Endodermal cell (in vitro differentiated cells): ENCODE measurements at regions not wholly inside any gene's neighbourhood (a gene's known extent, or its start where the extent isn't known, plus 50 kb on each side); places are given as distances from the start of the nearest gene placed in this dataset.
A peak's percentile ranks its signal among the peaks of the same experiment; 100 is the strongest.

ENCODE experiments used
- DNase-seq: peaks from one replicate; pipeline ENCODE4 v3.0.0-alpha.2; 2017
- H3K27ac ChIP-seq: 2 replicates; pipeline ENCODE4 v1.5.1; 2013; ENCODE audit warnings: mild to moderate bottlenecking, low read depth, low read length, moderate library complexity
- H3K27me3 ChIP-seq: 2 replicates; pipeline ENCODE4 v1.6.1; 2013; ENCODE audit warnings: mild to moderate bottlenecking, low read length, moderate library complexity; ENCODE audit not compliant: insufficient read depth, control insufficient read depth, poor library complexity, severe bottlenecking
- H3K36me3 ChIP-seq: 2 replicates; pipeline ENCODE4 v1.7.0; 2013; ENCODE audit warnings: mild to moderate bottlenecking, low read length, moderate library complexity; ENCODE audit not compliant: control insufficient read depth, insufficient read depth
- H3K4me1 ChIP-seq: one replicate; pipeline ENCODE4 v1.7.0; 2013; ENCODE audit warnings: low read length; ENCODE audit not compliant: control insufficient read depth, insufficient read depth
- H3K4me3 ChIP-seq: 2 replicates; pipeline ENCODE4 v1.5.1; 2013; ENCODE audit warnings: mild to moderate bottlenecking, low read length, moderate library complexity
- H3K9ac ChIP-seq: 2 replicates; pipeline ENCODE4 v1.6.1; 2013; ENCODE audit warnings: mild to moderate bottlenecking, low read length, moderate library complexity; ENCODE audit not compliant: poor library complexity, severe bottlenecking; ENCODE audit errors: extremely low read depth
- H3K9me3 ChIP-seq: 2 replicates; pipeline ENCODE4 v1.6.1; 2013; ENCODE audit warnings: mild to moderate bottlenecking, low read length, moderate library complexity; ENCODE audit not compliant: control insufficient read depth
- H3K27ac Mint-ChIP-seq: 2 replicates; pipeline ENCODE4 v1.8.0; 2020; ENCODE audit warnings: mixed read lengths
- H3K27me3 Mint-ChIP-seq: 2 replicates; pipeline ENCODE4 v1.8.0; 2021; ENCODE audit warnings: mild to moderate bottlenecking, mixed read lengths; ENCODE audit not compliant: insufficient read depth
- H3K36me3 Mint-ChIP-seq: 2 replicates; pipeline ENCODE4 v1.8.0; 2020; ENCODE audit warnings: low read depth, mixed read lengths
- H3K4me1 Mint-ChIP-seq: 2 replicates; pipeline ENCODE4 v1.8.0; 2020; ENCODE audit warnings: mixed read lengths
- H3K4me3 Mint-ChIP-seq: 2 replicates; pipeline ENCODE4 v1.8.0; 2020; ENCODE audit warnings: mild to moderate bottlenecking, moderate library complexity, mixed read lengths
- H3K9me3 Mint-ChIP-seq: 2 replicates; pipeline ENCODE4 v1.8.0; 2020; ENCODE audit warnings: mild to moderate bottlenecking, mixed read lengths
- CTCF ChIP-seq: fragments of 200-600 bp; sonication (generic); conservative IDR thresholded peaks from 2 replicates; pipeline ENCODE4 v1.5.0; 2021; ENCODE audit warnings: antibody characterized with exemption, mild to moderate bottlenecking
- WGBS, 2 experiments: methylation state at CpG; one replicate each; pipeline versions ENCODE4 v1.1.5 to v1.1.7; 2013; ENCODE audit warnings: missing lambda C conversion rate in 2 of 2, mixed read lengths in 1 of 2; ENCODE audit not compliant: insufficient coverage in 1 of 2, insufficient read length in 1 of 2; 5-methylcytosine and 5-hydroxymethylcytosine counted together

- Mint-ChIP-seq H3K27me3 (no peaks in the 10 kb centered on the region), H3K36me3 (peaks cover 13% of the 10 kb centered on the region), H3K9me3 (peaks cover 23% of the 10 kb centered on the region), H3K4me1 (peaks cover 32% of the 10 kb centered on the region), H3K4me3 (no peak overlapping the region), H3K27ac (peak overlapping the region; percentile 70)
- H3K4me3 ChIP-seq = peak overlapping the region; percentile 51
- H3K4me1 ChIP-seq = peaks cover 4% of the 10 kb centered on the region
- no peaks in the 10 kb centered on the region for H3K36me3 ChIP-seq
- 96% methylated on average over 4 to 5 of the region's 5 CpGs for WGBS, 2 experiments
- no peak overlapping the region for H3K27ac ChIP-seq
- no peak for DNase-seq
- H3K9me3 ChIP-seq = peaks cover 45% of the 10 kb centered on the region
- no peak overlapping the region for H3K9ac ChIP-seq
- no peaks in the 10 kb centered on the region for H3K27me3 ChIP-seq
- no peak for TF ChIP-seq CTCF
These were observed 82.1 kb downstream of the ADRA2C start for GRCh38 chr4:3848323-3848722.

GRCh38 chr4:3849140-3849539, 83.0 kb downstream of the ADRA2C start:
- no peak overlapping the region for H3K27ac Mint-ChIP-seq

GRCh38 chr4:3850128-3850527, 83.9 kb downstream of the ADRA2C start:
- no peak overlapping the region for H3K27ac ChIP-seq
- WGBS, 2 experiments = 80 to 89% methylated on average over 1 of the region's 1 CpG
- no peak for DNase-seq
- H3K9me3 ChIP-seq = peaks cover 42% of the 10 kb centered on the region
- no peaks in the 10 kb centered on the region for H3K36me3 ChIP-seq
- no peak for TF ChIP-seq CTCF
- Mint-ChIP-seq H3K27me3 (peaks cover 5% of the 10 kb centered on the region), H3K36me3 (peaks cover 13% of the 10 kb centered on the region), H3K27ac (no peak overlapping the region), H3K4me3 (no peak overlapping the region), H3K4me1 (peaks cover 35% of the 10 kb centered on the region), H3K9me3 (peaks cover 23% of the 10 kb centered on the region)
- no peaks in the 10 kb centered on the region for H3K27me3 ChIP-seq
- H3K4me1 ChIP-seq = peaks cover 4% of the 10 kb centered on the region
- no peak overlapping the region for H3K9ac ChIP-seq
- no peak overlapping the region for H3K4me3 ChIP-seq

More at GRCh38 chr4:3849140-3849539, 83.0 kb downstream of the ADRA2C start:
- H3K27ac ChIP-seq = no peak overlapping the region
- H3K4me3 Mint-ChIP-seq = no peak overlapping the region
- H3K36me3 Mint-ChIP-seq = peaks cover 13% of the 10 kb centered on the region
- peaks cover 4% of the 10 kb centered on the region for H3K4me1 ChIP-seq
- peaks cover 45% of the 10 kb centered on the region for H3K9me3 ChIP-seq
- no peak for DNase-seq
- H3K4me3 ChIP-seq = no peak overlapping the region
- no peak overlapping the region for H3K9ac ChIP-seq
- H3K27me3 ChIP-seq = no peaks in the 10 kb centered on the region
- peaks cover 23% of the 10 kb centered on the region for H3K9me3 Mint-ChIP-seq
- no peak for TF ChIP-seq CTCF
- peaks cover 3% of the 10 kb centered on the region for H3K27me3 Mint-ChIP-seq
- no peaks in the 10 kb centered on the region for H3K36me3 ChIP-seq
- H3K4me1 Mint-ChIP-seq = peaks cover 35% of the 10 kb centered on the region
